ENCODE measurements at regions not wholly inside any gene's neighbourhood (a gene's known extent, or its start where the extent isn't known, plus 50 kb on each side); places are given as distances from the start of the nearest gene placed in this dataset.

- no peaks in the 10 kb centered on the region for H3K36me3 ChIP-seq (replicated peaks in 1 of 2; ENCODE audit: control insufficient read depth in 1 of 2, insufficient read depth in 2 of 2, low read length in 2 of 2)
- H2AFZ ChIP-seq (ENCODE audit: insufficient read depth, low read depth, low read length, poor library complexity, severe bottlenecking), result no peak overlapping the region
- peak overlapping the region in 1 of 2 donors; percentile 72 for H3K4me3 Mint-ChIP-seq
- H3K79me2 ChIP-seq (ENCODE audit: insufficient read depth, low read length), result no peaks in the 10 kb centered on the region
- peak; percentile 45 to 80 (median 56) for DNase-seq
- H4K20me1 ChIP-seq (ENCODE audit: insufficient read depth, low read length), result no peaks in the 10 kb centered on the region
- no peak overlapping the region for H3K9ac ChIP-seq (ENCODE audit: insufficient read depth, low read length, poor library complexity, severe bottlenecking)
- H3K4me1 Mint-ChIP-seq, result peaks cover 40% of the 10 kb centered on the region
- no CpG with 5 or more reads among the region's 2 CpGs for WGBS (ENCODE audit: insufficient coverage)
- peak overlapping the region; percentile 43 to 82 (median 78) for H3K27ac Mint-ChIP-seq
- peaks cover 46 to 50% of the 10 kb centered on the region in 2 donors for H3K4me1 ChIP-seq (ENCODE audit: control insufficient read depth in 1 of 2, insufficient read depth in 2 of 2, low read length in 2 of 2)
- intact Hi-C loops (cut with micrococcal nuclease), result no loop called here
- peaks cover 0 to 2% (median 0%) of the 10 kb centered on the region in 7 donors for H3K9me3 Mint-ChIP-seq
- H3K9me3 ChIP-seq (replicated peaks in 1 of 2; ENCODE audit: control insufficient read depth in 1 of 2, insufficient read depth in 1 of 2, low read length in 2 of 2), result no peaks in the 10 kb centered on the region
- H3K36me3 Mint-ChIP-seq, result no peaks in the 10 kb centered on the region
- peaks cover 0 to 1% (median 0%) of the 10 kb centered on the region in 3 donors for H3K27me3 Mint-ChIP-seq (ENCODE audit: low read depth in 3 of 3)
- peak overlapping the region; percentile 23 for H3K4me2 ChIP-seq (replicated peaks; ENCODE audit: extremely low read depth, low read length, poor library complexity, severe bottlenecking)
- peak overlapping the region in 1 of 3 experiments; percentile 7 for H3K4me3 ChIP-seq (replicated peaks in 1 of 3; ENCODE audit: low read depth in 2 of 3, low read length in 3 of 3)
- peak overlapping the region in 1 of 2 donors; percentile 58 for H3K27ac ChIP-seq (ENCODE audit: low read depth in 1 of 2, low read length in 2 of 2)
- TF ChIP-seq CTCF (IDR thresholded peaks at IDR 0.05), result no peak
- H3K27me3 ChIP-seq (ENCODE audit: control insufficient read depth in 2 of 2, insufficient read depth in 2 of 2, low read length in 2 of 2), result no peaks in the 10 kb centered on the region
Observed at GRCh38 chr3:30227571-30228301, 378.7 kb upstream of the TGFBR2 start.

GRCh38 chr3:30228302-30228631, 378.1 kb upstream of the TGFBR2 start:
- peak overlapping the region in 1 of 3 experiments; percentile 7 for H3K4me3 ChIP-seq (replicated peaks in 1 of 3; ENCODE audit: low read depth in 2 of 3, low read length in 3 of 3)
- no peaks in the 10 kb centered on the region for H4K20me1 ChIP-seq (ENCODE audit: insufficient read depth, low read length)
- Mint-ChIP-seq H3K36me3 (no peaks in the 10 kb centered on the region), H3K4me1 (peaks cover 38% of the 10 kb centered on the region), H3K4me3 (no peak overlapping the region), H3K27ac (peak overlapping the region; percentile 43 to 82 (median 78)), H3K9me3 (peaks cover 0 to 2% (median 0%) of the 10 kb centered on the region in 7 donors), H3K27me3 (ENCODE audit: low read depth in 3 of 3) (peaks cover 0 to 1% (median 0%) of the 10 kb centered on the region in 3 donors)
- intact Hi-C loops (cut with micrococcal nuclease), result no loop called here
- H3K36me3 ChIP-seq (replicated peaks in 1 of 2; ENCODE audit: control insufficient read depth in 1 of 2, insufficient read depth in 2 of 2, low read length in 2 of 2), result no peaks in the 10 kb centered on the region
- H2AFZ ChIP-seq (ENCODE audit: insufficient read depth, low read depth, low read length, poor library complexity, severe bottlenecking), result no peak overlapping the region
- H3K79me2 ChIP-seq (ENCODE audit: insufficient read depth, low read length), result no peaks in the 10 kb centered on the region
- WGBS (ENCODE audit: insufficient coverage), result no CpG with 5 or more reads among the region's 2 CpGs
- no peak for DNase-seq
- no peaks in the 10 kb centered on the region for H3K9me3 ChIP-seq (replicated peaks in 1 of 2; ENCODE audit: control insufficient read depth in 1 of 2, insufficient read depth in 1 of 2, low read length in 2 of 2)
- H3K4me2 ChIP-seq (replicated peaks; ENCODE audit: extremely low read depth, low read length, poor library complexity, severe bottlenecking), result peak overlapping the region; percentile 23
- TF ChIP-seq CTCF (IDR thresholded peaks at IDR 0.05), result no peak
- peak overlapping the region; percentile 52 to 58 for H3K27ac ChIP-seq (ENCODE audit: low read depth in 1 of 2, low read length in 2 of 2)
- no peaks in the 10 kb centered on the region for H3K27me3 ChIP-seq (ENCODE audit: control insufficient read depth in 2 of 2, insufficient read depth in 2 of 2, low read length in 2 of 2)
- peaks cover 46 to 49% of the 10 kb centered on the region in 2 donors for H3K4me1 ChIP-seq (ENCODE audit: control insufficient read depth in 1 of 2, insufficient read depth in 2 of 2, low read length in 2 of 2)
- no peak overlapping the region for H3K9ac ChIP-seq (ENCODE audit: insufficient read depth, low read length, poor library complexity, severe bottlenecking)

Data from CD14-positive monocyte (primary cell).